Activated T-helper 1 cell treated with Interleukin-2 at 50 U/mL for 16 hours (primary cell): ENCODE measurements at regions not wholly inside any gene's neighbourhood (a gene's known extent, or its start where the extent isn't known, plus 50 kb on each side); places are given as distances from the start of the nearest gene placed in this dataset.
A peak's percentile ranks its signal among the peaks of the same experiment; 100 is the strongest.
"Not testable (repeated sequence)": the region's sequence is repeated elsewhere in the genome, so short reads cannot be mapped to it uniquely, and the experiment has no call there.

Experiments
- DNase-seq: peaks from one replicate; pipeline ENCODE4 v3.0.0-alpha.2; 2020; ENCODE audit warnings: low read depth

DNA sequence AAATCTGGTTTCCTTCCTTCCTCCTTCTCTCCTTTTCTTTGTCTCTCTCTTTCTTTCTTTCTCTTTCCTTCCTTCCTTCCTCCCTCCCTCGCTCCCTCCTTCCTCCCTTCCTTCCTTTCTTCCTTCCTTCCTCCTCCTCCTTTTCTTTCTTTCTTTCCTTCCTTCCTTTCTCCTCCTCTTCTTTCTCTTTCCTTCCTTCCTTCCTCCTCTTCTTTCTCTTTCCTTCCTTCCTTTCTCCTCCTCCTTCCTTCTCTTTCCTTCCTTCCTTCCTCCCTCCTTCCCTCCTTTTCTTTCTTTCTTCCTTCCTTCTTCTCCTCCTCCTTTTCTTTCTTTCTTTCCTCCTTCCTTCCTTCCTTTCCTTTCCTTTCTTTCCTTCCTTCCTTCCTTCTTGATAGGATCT is 61.2 kb downstream of the VIP start:
- no peak for DNase-seq

- no peak for DNase-seq
Observed at GRCh38 chr6:152815230-152815872, 64.8 kb downstream of the VIP start.

DNA sequence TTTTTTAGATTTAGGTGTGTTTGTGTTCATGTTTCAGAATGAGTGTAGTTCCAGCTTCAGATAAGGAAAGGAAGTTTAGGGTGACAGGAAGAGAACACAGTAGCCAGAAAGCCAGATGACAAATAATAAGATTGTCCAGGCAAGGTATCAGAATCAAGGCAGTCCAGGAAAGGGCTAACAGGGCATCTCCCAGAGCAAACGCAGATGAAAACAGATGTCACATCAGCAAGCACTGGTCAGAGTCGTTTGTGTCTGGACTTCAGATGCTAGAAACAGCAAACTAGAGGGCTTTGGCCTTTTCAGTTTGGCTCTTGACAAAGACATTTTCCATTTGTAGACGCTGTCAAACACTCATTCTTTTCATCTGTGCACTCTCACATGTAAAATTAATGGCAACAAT is 65.5 kb downstream of the VIP start:
- no peak for DNase-seq

GRCh38 chr6:152821525-152821924 is 70.9 kb downstream of the VIP start:
- DNase-seq = no peak

- DNase-seq = no peak
Observed at GRCh38 chr6:152824666-152825065, 74.1 kb downstream of the VIP start.

DNA sequence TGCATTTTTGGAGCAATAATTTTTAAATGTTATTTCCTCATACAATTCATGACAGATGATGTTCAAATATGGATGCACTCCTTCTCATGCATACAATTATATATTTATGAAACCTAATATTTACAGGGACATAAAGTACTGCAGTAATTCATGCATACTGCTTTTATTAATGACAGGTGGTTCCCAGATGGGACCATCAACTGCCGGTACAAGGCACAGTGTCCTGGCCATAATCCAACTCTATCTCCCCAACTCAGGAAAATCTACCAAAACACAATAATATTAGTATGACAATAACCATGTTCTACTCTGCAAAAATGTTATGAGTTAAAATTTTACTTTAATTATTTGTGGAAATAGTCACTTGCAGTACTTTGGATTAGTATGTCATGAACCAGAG is 77.8 kb downstream of the VIP start:
- no peak for DNase-seq

GRCh38 chr6:152834366-152834765 is 83.8 kb downstream of the VIP start:
- DNase-seq = not testable (repeated sequence)

DNA sequence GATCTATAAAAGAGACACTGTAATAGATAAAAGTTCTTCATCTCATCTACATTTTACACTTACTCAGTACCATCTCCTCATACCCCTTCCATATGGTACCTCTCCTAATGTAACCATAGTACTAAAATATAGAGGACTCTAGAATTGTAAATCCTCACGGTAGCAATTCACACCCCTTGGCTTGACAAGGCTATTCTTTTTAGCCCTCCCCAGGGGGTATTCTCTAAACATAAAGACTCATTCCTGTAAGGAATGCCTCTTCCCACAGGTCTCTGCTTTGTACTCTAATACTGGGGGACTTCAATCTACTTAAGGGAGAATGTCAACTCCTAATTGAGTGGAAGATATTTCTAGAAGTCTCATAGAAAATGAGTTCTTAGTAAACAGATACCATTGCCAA is 85.9 kb downstream of the VIP start:
- no peak for DNase-seq

DNA sequence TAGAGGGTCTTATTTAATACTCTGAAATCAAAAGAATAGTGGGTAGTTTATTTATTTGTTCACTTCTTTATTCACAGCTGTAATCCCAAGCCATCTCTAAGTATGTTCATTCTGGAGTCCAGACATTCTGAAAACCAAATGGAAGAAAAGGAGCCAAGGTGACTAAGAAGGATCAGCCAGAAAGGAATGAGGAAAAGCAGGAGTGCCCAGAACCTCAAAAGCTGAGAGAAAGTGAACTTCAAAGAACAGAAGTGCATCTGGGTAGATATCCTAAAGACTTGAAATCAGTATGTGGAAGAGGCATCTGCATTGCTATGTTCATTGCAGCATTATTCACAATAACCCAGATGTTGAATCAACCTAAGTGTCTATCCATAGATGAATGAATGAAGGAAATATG is 94.8 kb downstream of the VIP start:
- no peak for DNase-seq

DNA sequence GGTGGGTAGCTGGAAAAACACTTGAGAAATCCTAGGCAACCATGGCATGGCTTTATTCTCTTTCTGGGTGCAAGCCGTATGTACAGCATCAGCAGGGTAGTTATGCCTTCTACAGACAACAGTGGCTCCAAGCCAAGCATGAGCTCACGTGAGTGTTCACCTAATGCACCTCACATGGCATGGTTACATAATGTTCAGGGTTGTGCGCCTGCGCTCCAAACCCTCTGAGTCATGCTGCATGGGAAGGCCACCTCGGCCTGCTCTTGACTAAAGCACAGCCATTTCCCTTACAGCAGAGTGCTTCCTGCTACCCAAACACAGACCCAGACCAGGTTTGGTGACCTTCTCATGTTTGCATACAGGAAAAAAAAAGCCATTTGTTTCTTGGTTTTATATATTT is 96.2 kb downstream of the VIP start:
- no peak for DNase-seq

DNA sequence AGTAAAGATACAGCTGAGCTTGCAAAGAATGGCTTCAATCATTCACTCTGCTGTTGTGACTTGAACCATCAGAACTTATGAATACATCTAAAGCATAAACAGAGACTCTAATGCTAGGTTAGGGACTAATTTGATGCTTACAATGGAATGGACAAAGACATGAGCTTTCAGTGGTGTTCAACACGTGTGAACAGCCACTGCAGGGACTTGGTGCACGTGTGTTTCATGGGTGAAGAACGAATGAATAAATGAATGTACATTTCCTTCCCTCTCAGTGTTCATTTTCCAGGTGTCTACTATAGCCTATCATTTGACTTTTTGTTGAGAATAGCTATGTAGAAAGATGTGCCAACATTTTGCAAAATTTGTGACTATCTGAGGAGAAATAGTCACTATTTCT is 98.3 kb downstream of the VIP start:
- no peak for DNase-seq

- DNase-seq = no peak
Observed at GRCh38 chr6:152854086-152854795, 103.6 kb downstream of the VIP start.

DNA sequence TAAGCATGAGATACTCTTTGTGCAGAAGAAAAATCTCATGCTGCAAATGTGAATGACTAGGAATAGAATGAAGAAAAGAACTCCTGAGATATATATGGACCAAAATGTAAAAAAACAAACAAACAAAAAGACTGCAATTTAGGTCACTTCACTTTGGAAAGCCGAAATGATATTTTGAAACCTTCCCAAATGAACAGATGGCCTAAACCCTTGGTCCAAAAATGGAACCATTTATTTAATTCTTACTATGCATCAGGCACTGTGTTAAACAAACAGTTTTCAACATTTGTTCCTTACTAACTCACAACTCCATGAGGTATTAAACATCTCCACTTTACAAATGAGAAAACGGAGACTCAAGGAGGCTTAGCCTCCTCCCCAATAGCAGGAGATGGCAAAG is 107.5 kb downstream of the VIP start:
- DNase-seq = no peak

DNA sequence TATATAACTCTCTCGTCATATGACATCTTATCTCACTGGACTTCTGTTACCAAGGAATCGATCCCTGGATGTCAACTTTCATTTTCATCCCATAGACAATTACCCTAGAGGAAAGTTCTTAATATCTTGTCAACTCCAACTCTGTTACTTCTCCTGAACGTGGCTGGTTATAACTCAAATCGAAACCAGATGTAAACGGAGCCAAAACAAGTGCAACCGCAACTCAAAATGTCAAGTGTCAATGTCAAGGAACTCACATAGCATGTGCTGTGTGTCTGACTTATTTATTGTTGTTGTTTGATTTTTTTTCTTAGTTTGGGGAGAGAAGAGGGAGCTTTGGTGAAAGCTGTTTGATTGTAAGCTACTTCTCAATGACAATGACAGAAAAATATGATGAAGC is 108.6 kb downstream of the VIP start:
- no peak for DNase-seq

- peak; percentile 10 for DNase-seq
Observed at GRCh38 chr6:152863618-152864326, 113.2 kb downstream of the VIP start.

- DNase-seq = no peak
Observed at GRCh38 chr6:152874267-152874666, 108.6 kb downstream of the FBXO5 start.

GRCh38 chr6:152874846-152875568 is 107.8 kb downstream of the FBXO5 start:
- DNase-seq = no peak

DNA sequence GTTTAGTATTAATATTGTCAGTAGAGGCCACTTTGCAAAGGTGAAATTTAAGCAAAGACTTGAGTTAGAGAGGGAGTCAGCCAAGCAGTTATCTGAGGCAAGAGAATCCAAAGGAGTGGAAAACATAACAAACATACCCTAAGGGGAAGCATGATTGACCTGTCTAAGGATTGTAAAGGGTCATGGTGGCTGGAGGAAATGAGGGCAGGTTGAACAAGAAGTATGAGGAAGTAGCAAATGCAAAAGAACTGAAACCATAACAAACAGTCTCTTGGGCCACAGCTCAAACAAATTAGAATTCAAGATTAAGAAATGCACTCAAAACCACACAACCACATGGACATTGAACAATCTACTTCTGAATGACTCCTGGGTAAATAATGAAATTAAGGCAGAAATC is 103.2 kb downstream of the FBXO5 start:
- no peak for DNase-seq

- DNase-seq = no peak
Observed at GRCh38 chr6:152893187-152893586, 89.7 kb downstream of the FBXO5 start.

DNA sequence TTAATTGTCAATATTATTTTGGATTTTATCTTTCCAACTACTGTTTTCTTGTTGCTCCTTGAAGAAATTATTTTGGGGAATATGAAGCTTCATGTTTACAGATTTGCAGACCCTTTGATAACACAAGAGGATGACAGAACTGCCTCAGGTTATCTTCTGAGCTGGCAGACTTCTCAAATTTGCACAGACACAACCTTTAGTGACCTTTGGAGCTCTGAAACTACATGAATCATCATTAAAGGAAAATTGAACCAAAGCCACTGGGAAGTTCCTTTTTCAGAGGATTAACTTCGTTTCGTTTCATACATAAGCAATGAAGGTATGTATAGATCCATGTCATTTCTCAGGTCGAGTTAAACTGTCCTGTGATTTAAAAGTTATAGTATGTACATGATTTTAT is 85.9 kb downstream of the FBXO5 start:
- no peak for DNase-seq

- peak; percentile 18 for DNase-seq
Observed at GRCh38 chr6:152897807-152898399, 84.9 kb downstream of the FBXO5 start.

DNA sequence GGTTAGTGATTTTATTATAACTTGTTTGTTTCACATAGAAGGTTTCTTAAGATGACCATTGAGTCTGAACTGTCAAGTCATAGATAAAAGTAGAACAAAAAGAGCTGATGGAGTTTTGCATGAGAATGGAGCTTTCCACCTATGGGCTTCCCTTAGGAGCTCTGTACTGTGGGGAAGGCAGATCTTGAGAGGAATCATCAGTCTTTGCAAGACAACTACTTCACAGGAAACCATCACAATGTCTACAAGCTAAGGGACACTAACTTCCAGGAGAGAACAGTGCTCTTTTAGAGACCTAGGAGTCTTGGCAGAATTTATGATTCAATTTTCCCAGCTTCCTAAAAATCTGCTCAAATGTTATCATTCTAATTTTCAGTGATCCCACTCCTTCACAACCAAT is 78.2 kb downstream of the FBXO5 start:
- DNase-seq = no peak
